GM19025 (cell line): ENCODE measurements at regions not wholly inside any gene's neighbourhood (a gene's known extent, or its start where the extent isn't known, plus 50 kb on each side); places are given as distances from the start of the nearest gene placed in this dataset.
"Not testable (repeated sequence)": the region's sequence is repeated elsewhere in the genome, so short reads cannot be mapped to it uniquely, and the experiment has no call there.

ENCODE experiments used
- ATAC-seq: cut with Tn5 transposase; IDR thresholded peaks from one replicate; pipeline ENCODE4 v1.9.1; 2021; ENCODE audit warnings: mild to moderate bottlenecking, low read depth, moderate library complexity; ENCODE audit not compliant: unreplicated experiment

DNA sequence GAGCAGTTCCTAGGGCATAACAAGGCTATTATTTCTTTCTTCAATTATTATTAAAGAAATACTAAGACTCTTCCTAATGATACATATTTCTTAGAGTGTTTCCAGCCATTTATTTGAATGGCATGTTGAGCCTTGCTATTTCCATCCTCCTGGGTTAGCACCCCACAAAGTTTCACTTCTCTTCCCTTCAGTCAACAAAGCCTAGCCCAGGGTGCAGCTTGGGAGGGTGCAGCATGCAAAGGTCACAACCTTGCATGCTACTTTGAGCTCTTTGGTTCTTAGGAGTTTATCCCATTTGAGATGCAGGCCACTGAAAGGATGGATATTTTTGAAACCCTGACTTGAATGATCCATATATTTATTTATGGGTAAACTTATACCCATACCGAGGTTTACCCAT, 454.4 kb upstream of the MEIS1 start:
- ATAC-seq = no peak

DNA sequence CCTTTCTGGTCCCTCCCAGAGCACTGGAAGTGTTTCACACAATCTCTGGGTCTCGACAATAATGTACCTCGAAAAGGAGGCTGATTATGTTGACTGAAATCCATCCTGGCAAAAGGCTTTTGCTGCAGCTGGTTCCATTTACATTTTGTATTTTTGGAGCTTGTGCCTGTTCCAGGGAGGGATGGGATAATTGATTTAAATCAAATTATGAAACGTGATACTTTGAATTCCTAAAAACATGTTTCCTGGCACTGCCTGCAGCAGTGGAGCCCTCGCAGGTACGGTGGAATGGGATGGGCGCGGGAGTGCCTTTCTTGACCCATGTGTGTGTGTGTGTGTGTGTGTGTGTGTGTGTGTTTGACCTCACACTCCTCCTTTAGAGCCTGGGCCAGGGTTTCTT, 455.5 kb upstream of the MEIS1 start:
- ATAC-seq = no peak

DNA sequence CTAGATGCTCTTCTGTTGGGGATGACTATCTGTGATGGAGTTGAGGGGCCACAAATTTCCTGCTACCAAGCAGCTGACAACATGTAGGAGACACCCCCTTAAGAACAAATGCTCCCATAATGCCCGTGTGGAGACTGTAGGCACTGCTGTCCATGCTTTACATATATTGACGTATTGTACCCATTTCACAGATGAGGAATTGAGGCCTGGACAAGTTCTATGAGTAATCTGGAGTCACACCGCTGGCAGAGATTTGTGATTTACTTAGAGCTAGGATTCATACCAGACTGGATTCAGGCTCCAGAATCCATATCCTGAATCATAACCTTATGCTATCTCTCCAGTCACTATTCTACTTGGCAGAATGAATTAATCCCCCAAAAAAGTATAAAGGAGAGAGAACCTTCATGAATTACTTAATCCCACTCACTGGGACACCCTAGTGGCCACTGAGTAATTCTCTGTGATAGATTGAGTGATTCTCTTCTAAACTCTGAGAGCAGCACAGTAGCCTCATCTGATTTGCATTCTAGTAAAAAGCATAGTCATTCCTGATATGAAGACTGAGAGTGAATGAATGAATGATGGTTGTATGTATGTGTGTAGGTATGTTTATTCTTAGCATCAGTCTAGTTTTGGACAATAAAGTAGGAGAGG, 460.7 kb upstream of the MEIS1 start:
- no peak for ATAC-seq

DNA sequence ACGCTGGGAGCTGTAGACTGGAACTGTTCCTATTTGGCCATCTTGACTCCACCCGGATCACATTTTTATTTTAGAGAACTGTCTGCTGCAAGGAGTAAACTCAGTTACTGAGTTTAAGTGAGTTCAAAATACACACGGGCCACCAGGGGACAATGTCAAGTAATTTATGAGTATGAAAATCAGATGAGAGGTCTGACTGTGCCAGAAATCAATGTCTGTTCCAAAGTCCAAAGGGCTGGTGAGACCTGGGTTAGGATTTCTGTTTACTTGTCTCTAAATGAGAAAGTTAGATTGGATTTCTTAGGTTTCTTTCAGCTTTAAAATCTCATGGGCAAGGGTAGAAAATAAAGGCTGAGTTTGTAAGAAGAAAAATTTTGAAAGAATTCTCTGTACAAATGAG, 465.8 kb upstream of the MEIS1 start:
- no peak for ATAC-seq

DNA sequence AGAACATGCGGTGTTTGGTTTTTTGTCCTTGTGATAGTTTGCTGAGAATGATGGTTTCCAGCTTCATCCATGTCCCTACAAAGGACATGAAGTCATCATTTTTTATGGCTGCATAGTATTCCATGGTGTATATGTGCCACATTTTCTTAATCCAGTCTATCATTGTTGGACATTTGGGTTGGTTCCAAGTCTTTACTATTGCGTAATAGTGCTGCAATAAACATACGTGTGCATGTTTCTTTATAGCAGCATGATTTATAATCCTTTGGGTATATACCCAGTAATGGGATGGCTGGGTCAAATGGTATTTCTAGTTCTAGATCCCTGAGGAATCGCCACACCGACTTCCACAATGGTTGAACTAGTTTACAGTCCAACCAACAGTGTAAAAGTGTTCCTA, 471.6 kb upstream of the MEIS1 start:
- ATAC-seq = not testable (repeated sequence)

DNA sequence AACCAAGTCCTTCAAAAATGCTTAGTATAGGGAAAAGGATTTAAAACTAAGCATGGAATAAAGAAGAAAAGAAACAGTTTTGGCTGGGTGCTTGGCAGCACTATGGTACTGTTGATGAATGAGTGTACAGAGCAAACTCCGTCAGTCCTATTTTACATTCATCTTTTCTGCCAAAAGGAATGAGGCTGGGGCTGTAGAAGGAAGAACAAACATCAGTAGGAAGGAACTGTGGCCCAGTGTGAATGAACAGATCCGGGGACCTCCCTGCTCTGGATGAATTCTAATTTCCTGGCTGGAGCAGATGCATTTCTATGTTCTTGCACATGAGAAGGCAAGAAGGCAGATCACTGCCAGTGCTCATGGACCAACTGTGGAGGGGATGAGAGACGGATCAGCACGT, 474.0 kb upstream of the MEIS1 start:
- no peak for ATAC-seq

DNA sequence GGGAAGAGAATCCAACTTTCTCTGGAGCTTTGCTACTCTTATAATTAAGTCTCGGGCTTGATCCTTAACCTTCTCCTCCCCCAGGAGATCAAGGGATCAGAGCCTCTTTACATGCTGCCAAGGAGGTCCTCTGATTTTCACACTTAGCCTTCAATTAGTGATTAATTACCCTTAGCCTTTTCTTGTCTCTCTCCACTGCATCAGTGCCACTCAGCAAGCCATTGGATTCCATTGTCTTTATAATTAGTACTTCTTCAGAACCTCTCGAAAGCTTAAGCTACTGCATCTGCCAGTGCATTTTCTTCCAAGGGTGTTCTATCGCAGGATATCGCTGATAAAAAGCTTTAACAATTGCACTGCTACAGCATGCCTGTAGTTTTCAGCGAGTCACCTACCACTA, 477.0 kb upstream of the MEIS1 start:
- ATAC-seq = no peak

DNA sequence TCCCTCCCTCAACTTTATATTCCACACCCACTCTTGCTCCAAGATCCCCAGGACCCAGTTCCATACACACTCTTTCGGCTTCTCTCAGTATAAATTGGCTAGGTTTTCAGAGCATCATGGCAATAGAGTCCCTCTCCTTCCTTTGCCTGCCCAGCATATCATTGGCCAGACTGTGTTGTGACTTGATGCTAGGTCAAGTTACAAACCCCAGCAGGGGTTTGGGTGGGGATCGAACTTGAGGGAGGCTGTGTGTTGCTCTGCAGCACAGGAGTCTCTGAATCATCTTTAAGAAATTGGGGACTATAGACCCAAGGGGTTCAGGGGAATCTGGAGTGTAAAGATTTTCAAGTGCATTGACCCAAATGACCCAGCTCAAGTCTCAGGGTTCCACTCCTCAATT, 477.5 kb upstream of the MEIS1 start:
- ATAC-seq = no peak

DNA sequence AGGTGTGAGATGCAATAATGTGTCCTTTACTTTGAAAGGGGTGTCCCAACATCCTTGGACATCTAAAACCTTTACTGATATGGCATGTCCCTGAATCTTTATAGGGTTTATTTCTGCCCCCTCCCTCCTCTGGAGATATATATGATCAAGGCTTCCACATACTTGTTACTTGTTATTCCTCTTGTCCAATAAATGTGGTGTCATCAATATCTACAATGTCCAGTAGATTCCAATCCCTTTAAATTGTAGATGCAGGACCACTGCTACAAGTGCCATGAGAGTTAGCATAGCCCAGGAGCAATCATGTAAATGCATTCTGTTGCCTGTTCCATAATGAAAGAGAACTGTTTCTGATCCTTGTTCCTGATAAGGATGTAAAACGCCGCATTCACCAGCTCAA, 479.7 kb upstream of the MEIS1 start:
- no peak for ATAC-seq

DNA sequence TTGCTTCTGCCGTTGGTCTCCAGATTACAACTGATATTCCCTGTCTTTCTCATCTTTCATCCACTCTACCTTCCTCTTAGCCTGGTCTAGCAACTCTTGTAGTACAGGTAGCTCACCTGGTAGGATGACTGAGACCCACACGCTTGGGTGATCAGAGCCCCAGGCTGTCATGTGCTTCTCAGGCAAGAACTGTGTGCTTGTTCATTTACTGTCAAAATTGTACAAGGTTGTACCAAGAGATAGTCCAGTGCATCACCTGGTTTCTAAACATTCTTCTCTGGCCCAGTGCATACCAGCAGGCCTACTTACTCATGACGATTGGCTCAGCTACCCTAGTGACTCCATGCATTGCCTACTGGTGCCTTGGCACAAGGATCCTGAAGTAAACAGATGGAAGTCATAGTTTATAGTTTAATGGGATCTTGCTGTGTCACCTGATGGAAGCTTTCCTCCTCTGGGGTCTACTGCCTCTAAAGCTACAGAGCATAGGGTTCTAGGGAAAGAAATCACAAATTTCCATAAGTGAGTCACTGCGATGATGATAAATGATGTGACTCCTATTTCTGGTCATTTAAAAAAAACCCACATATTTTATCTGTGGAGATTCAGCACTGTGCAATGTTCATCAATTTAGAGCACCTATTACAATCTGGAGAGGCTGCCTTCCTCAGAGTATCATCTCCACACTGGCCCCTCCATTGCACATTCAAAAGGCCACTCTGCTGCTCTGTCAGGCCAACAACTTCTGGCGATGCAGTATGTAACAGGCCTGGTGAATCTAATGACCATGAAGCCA, 481.8 kb upstream of the MEIS1 start:
- no peak for ATAC-seq

DNA sequence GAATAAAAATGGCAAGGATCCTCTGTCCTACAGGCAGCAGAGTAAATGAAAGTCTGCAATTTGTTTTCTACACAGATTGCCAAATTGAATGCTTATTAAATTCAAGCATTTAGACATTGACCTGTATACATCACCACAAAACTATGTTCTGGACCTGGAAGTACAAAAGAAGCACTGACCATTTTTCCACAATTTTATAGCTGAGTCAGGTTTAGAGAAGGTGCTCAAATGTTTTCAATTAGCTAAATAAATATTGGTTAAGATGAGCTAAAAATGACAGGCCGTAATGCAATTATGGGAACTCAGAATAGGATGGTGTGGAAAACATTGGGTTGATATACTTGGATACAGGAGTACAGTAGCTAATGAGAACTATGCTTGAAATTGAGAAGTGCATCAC, 490.7 kb upstream of the MEIS1 start:
- ATAC-seq = no peak

DNA sequence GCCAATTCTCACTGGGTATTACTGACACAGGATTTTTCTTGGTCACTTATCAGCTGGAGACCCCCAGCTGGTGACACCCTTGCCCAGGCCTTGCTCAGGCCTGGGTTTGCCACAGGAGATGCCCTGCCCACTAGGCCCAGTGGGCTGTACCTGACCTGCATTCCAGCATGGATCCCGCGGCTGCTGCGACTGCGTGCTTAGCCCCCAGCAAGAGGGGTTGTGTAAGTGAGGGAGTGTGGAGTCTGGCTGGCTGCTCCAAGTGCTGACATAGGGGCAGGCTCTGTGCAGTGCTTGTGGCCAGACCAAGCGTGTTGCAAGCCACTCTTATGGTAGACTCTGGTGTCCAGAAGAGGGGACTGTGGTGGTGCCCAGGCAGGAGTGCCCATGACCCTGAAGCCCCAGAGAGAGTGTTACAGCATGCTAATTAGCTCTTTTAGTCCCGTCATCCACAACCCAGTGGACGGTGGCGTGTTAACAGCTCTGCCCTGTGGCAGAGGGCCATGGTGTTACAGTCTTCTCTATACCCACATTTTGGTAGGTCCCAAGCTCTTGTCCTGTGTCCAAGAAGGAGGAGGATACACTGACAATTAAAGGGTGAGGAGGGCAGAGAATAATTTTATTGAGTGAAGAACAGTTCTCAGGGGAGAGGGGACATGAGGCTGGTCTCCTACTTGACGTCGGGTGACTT, 491.7 kb upstream of the MEIS1 start:
- ATAC-seq = no peak

DNA sequence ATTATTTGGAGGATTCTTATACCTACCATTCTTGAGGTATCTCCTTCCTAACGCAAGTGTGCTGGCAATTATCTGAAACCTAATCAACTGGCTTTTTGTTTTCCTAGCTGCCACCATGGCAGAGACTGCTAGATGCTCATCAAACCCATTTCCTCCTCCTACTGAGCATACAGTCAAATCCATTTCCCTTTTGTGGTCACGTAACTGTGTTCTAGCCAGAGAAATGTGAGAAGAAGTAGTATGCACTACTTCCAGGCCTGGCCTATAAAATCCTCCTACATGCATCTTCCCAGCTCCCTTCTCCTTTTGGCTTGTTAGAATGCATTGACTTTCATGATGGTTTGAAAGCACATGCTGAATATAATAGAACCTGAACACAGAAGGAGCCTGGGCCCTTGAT, 494.1 kb upstream of the MEIS1 start:
- no peak for ATAC-seq

DNA sequence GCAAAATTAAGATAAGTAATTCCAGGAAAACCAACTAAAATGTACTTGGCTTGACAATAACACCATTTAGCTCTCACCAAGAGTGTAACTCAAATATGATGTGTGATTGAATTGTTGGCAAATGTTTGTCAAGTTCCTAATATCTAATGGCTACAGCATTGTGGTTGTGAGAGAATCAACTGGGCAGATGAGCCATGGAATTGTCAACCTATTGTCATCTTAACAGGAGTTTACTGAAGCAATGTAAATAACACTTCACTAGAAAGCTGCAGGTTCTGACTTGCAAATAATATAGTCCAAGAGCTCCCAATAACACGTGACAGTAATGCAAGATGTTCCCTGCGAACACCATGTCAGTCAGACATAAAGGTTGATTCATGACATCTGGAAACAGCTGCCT, 495.2 kb upstream of the MEIS1 start:
- ATAC-seq = no peak

DNA sequence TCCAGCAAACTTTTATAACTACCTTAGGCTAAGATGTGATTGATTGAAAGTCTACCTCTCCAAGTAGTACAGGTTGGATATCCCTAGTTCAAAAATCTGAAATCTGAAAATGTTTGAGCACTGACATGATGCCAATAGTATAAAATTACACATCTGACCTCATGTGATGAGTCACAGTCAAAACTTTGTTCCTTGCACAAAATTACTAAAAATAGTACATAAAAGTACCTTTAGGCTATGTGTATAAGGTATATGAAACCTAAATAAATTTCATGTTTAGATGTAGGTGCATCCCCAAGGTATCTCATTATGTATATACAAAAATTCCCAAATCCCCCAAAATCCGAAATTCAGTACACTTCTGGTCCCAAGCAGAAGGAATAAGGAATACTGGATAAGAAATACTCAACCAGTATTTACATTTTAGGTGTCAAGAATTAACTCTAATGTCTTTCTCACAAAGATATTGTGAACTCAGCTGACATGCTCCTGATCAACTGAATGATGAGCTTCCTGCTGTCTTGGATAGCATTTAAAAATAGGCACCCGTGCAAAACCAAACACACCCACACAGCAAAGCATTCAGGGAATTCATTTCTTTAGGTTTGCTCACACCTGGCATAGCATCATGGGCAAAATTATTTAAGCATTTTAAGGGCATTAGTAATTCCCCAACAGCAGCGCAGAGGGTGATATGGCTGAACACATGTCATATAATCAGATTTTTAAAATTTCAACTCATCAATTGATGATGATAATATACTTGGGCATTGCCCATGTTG, 497.4 kb upstream of the MEIS1 start:
- ATAC-seq = no peak

DNA sequence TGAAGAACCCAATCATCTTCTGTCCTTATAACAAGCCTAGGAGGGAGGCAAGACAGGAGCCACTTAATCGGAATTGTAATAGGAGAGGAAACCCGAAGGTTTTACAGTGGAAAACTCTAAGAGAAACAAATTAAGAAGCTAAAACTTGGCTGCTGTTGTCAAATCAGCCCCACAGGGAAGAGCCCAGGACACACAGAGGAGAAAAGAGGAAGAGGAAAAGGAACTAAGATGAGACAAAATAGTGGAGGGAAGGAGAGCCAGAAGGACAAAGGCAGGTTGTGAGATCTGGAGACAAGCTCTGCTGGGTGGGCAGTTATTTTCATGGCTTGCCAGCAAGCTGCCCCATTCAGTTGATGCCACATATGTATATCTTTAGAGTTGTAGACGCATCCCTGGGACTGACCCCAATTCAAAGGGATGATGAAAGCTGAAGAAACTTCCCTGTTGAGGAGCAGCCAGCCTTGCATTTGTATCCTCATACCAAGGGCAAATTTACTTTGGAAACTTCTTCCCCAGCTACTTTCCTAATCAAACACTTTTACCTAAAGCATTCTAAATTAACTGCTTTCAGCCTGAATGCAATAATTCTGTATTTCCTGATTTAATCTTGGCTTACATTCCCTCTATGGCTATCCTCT, 499.8 kb upstream of the MEIS1 start:
- ATAC-seq = no peak

DNA sequence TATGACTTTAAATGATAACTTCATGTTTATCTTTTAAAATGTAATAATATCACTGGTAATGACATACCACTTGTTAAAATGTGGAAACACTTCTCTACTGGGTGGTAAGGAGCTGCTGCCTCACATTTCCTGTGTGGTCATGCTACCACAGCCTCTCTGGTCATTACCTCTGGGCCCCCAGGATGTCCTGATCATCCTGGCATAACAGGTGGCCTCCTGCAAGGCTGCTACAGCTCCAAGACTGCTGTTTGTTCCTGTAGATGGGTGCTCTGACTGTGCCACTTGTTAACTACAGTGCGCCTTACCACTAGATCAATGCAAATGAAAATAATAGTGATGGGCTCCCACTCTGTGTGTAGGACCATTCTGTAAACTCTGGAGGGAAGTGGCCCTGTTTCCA, 500.2 kb upstream of the SPRED2 start:
- ATAC-seq = no peak

DNA sequence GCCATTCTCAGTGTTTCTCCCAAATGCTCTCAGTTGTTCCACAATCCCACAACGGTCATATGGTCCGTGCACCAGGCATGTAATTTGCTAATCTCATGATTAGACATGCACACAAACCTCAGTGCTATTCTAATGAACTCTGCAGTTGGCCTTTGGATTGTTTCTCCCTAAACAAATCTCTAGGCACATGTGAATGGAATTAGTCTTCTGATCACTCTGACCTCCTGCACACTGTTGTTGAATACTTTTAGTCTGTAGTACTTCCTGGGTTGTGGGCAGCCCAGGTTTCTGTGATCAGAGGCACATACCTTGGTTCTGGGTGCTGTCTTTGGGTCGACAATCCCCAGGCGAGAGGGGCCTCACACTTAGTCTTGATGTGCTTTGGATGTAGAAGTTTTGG, 498.7 kb upstream of the SPRED2 start:
- no peak for ATAC-seq

DNA sequence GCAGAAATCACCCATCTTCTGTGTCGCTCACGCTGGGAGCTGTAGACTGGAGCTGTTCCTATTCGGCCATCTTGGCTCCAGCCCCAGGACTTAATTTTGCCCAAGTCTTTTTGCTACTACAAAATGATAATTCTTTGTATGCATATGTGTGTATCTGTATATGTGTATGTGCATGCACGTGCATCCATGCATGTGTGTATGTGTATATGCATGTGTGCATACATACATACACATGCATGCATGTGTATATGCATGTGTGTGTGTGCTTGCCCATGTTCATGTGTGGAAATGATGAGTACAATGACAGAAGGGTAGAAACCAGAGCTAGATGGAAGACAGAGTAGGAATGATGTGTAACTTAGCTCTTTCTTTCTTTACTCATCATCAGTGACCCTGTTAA, 497.9 kb upstream of the SPRED2 start:
- ATAC-seq = no peak

DNA sequence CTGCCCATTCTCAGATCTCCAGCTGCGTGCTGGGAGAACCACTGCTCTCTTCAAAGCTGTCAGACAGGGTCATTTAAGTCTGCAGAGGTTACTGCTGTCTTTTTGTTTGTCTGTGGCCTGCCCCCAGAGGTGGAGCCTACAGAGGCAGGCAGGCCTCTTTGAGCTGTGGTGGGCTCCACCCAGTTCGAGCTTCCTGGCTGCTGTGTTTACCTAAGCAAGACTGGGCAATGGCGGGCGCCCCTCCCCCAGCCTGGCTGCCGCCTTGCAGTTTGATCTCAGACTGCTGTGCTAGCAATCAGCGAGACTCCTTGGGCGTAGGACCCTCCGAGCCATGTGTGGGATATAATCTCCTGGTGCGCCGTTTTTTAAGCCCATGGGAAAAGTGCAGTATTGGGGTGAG, 497.3 kb upstream of the SPRED2 start:
- ATAC-seq = not testable (repeated sequence)

DNA sequence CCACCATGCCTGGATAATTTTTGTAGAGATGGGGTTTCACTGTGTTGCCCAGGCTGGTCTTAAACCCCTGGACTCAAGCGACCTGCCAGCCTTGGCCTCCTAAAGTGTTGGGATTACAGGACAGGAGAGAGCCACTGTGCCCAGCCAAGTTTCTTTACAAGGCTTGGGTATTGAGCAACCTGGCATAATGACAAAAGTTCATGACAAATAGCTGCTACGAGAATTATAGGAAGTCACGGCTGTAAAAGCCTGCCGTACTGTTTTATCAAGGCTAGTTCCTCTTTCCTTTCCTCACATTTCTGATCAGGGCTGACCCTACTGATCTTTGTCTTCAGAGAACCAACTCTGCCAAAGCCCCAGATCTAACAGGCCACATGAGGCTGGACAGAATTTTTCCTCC, 490.4 kb upstream of the SPRED2 start:
- ATAC-seq = no peak
